Parathyroid adenoma (tissue), 2 donors: ENCODE measurements at regions not wholly inside any gene's neighbourhood (a gene's known extent, or its start where the extent isn't known, plus 50 kb on each side); places are given as distances from the start of the nearest gene placed in this dataset.

Experiments
- H2AFZ ChIP-seq: fragments of 300-600 bp; sonication (generic); one replicate; pipeline ENCODE4 v1.7.0; 2017; ENCODE audit warnings: antibody characterized with exemption, mild to moderate bottlenecking
- H3K27ac ChIP-seq: fragments of 300-600 bp; sonication (generic); one replicate; pipeline ENCODE4 v1.7.0; 2017
- H3K27me3 ChIP-seq: fragments of 300-600 bp; sonication (generic); one replicate; pipeline ENCODE4 v1.7.0; 2017; ENCODE audit warnings: low read length; ENCODE audit not compliant: control insufficient read depth, insufficient read depth
- H3K36me3 ChIP-seq: fragments of 300-600 bp; sonication (generic); one replicate; pipeline ENCODE4 v1.7.0; 2017; ENCODE audit warnings: low read length; ENCODE audit not compliant: control insufficient read depth, insufficient read depth
- H3K4me1 ChIP-seq: fragments of 300-600 bp; sonication (generic); one replicate; pipeline ENCODE4 v1.7.0; 2017; ENCODE audit warnings: control low read depth
- H3K4me2 ChIP-seq: fragments of 300-600 bp; sonication (generic); one replicate; pipeline ENCODE4 v1.7.0; 2017; ENCODE audit warnings: low read length
- H3K4me3 ChIP-seq: fragments of 300-600 bp; sonication (generic); one replicate; pipeline ENCODE4 v1.7.0; 2017; ENCODE audit warnings: low read depth, low read length
- H3K79me2 ChIP-seq: fragments of 300-600 bp; sonication (generic); one replicate; pipeline ENCODE4 v1.7.0; 2017; ENCODE audit warnings: control low read depth
- H3K9ac ChIP-seq: fragments of 300-600 bp; sonication (generic); one replicate; pipeline ENCODE4 v1.7.0; 2017; ENCODE audit warnings: mild to moderate bottlenecking
- H3K9me3 ChIP-seq: fragments of 300-600 bp; sonication (generic); one replicate; pipeline ENCODE4 v1.7.0; 2017; ENCODE audit warnings: low read length; ENCODE audit not compliant: control insufficient read depth
- CTCF ChIP-seq: fragments of 300-600 bp; sonication (generic); IDR thresholded peaks from one replicate; pipeline ENCODE4 v1.7.0; 2017; ENCODE audit warnings: antibody characterized with exemption, mild to moderate bottlenecking
- donor health status: primary hyperparathyroidism.

GRCh38 chr4:27648416-27648815, 787.8 kb downstream of the STIM2 start:
- no peak overlapping the region for H3K4me2 ChIP-seq
- H3K27ac ChIP-seq = no peak overlapping the region
- H3K4me1 ChIP-seq = no peaks in the 10 kb centered on the region
- H3K4me3 ChIP-seq = no peak overlapping the region
- H3K36me3 ChIP-seq = no peaks in the 10 kb centered on the region
- H2AFZ ChIP-seq = no peak overlapping the region
- H3K27me3 ChIP-seq = no peaks in the 10 kb centered on the region
- no peak overlapping the region for H3K9ac ChIP-seq
- TF ChIP-seq CTCF = no peak
- no peaks in the 10 kb centered on the region for H3K9me3 ChIP-seq
- H3K79me2 ChIP-seq = no peaks in the 10 kb centered on the region

- Histone ChIP-seq H3K27me3 (no peaks in the 10 kb centered on the region), H3K27ac (no peak overlapping the region), H3K79me2 (no peaks in the 10 kb centered on the region), H3K4me1 (no peaks in the 10 kb centered on the region), H3K9ac (no peak overlapping the region), H3K36me3 (no peaks in the 10 kb centered on the region), H3K4me2 (no peak overlapping the region), H2AFZ (no peak overlapping the region), H3K9me3 (no peaks in the 10 kb centered on the region), H3K4me3 (no peak overlapping the region)
- no peak for TF ChIP-seq CTCF
Measured at GRCh38 chr4:27662426-27662825, 801.8 kb downstream of the STIM2 start.

- no peak overlapping the region for H3K4me2 ChIP-seq
- H3K79me2 ChIP-seq = no peaks in the 10 kb centered on the region
- TF ChIP-seq CTCF = no peak
- H3K27me3 ChIP-seq = no peaks in the 10 kb centered on the region
- no peaks in the 10 kb centered on the region for H3K4me1 ChIP-seq
- no peak overlapping the region for H3K4me3 ChIP-seq
- no peaks in the 10 kb centered on the region for H3K9me3 ChIP-seq
- H3K27ac ChIP-seq = no peak overlapping the region
- H3K9ac ChIP-seq = no peak overlapping the region
- H3K36me3 ChIP-seq = no peaks in the 10 kb centered on the region
- H2AFZ ChIP-seq = no peak overlapping the region
Measured at GRCh38 chr4:27666943-27667342, 806.3 kb downstream of the STIM2 start.

- Histone ChIP-seq H3K9me3 (no peaks in the 10 kb centered on the region), H3K9ac (no peak overlapping the region), H3K79me2 (no peaks in the 10 kb centered on the region), H3K36me3 (no peaks in the 10 kb centered on the region), H3K4me2 (no peak overlapping the region), H3K4me3 (no peak overlapping the region), H3K27ac (no peak overlapping the region), H3K4me1 (no peaks in the 10 kb centered on the region), H3K27me3 (no peaks in the 10 kb centered on the region), H2AFZ (no peak overlapping the region)
- TF ChIP-seq CTCF = no peak
Measured at GRCh38 chr4:27668001-27668400, 807.4 kb downstream of the STIM2 start.

GRCh38 chr4:27678027-27678426, 817.4 kb downstream of the STIM2 start:
- no peaks in the 10 kb centered on the region for H3K27me3 ChIP-seq

More at GRCh38 chr4:27678027-27678426, 817.4 kb downstream of the STIM2 start:
- no peak overlapping the region for H3K4me2 ChIP-seq
- no peaks in the 10 kb centered on the region for H3K9me3 ChIP-seq
- H3K79me2 ChIP-seq = no peaks in the 10 kb centered on the region
- TF ChIP-seq CTCF = no peak
- H3K27ac ChIP-seq = no peak overlapping the region
- H2AFZ ChIP-seq = no peak overlapping the region
- H3K4me1 ChIP-seq = no peaks in the 10 kb centered on the region
- H3K4me3 ChIP-seq = no peak overlapping the region
- no peaks in the 10 kb centered on the region for H3K36me3 ChIP-seq
- no peak overlapping the region for H3K9ac ChIP-seq
